ENCODE measurements at regions not wholly inside any gene's neighbourhood (a gene's known extent, or its start where the extent isn't known, plus 50 kb on each side); places are given as distances from the start of the nearest gene placed in this dataset.

DNA sequence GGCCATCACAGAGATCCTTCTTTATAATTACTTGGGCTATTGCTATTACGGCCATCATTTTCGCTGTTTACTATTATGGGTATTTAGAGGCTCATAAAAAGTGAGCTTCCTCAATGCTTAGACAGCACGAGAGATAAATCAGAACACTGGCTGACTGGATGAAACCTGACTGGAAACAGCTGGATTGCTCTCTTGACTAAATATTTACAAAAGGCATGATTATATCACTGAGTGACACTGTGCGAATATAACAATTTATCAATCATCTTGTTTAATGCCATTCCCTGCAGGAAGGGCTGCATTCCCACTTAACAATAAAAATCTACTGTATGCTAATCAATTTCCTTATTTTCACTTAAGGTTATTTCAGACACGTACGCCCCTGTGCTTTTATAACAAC lies 260.1 kb upstream of the ARID1B start:
- no peak for TF ChIP-seq POLR2A (IDR thresholded peaks at IDR 0.05; ENCODE audit: extremely low read depth, insufficient read length)
- TF ChIP-seq, protein P1, sequence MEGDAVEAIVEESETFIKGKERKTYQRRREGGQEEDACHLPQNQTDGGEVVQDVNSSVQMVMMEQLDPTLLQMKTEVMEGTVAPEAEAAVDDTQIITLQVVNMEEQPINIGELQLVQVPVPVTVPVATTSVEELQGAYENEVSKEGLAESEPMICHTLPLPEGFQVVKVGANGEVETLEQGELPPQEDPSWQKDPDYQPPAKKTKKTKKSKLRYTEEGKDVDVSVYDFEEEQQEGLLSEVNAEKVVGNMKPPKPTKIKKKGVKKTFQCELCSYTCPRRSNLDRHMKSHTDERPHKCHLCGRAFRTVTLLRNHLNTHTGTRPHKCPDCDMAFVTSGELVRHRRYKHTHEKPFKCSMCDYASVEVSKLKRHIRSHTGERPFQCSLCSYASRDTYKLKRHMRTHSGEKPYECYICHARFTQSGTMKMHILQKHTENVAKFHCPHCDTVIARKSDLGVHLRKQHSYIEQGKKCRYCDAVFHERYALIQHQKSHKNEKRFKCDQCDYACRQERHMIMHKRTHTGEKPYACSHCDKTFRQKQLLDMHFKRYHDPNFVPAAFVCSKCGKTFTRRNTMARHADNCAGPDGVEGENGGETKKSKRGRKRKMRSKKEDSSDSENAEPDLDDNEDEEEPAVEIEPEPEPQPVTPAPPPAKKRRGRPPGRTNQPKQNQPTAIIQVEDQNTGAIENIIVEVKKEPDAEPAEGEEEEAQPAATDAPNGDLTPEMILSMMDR (IDR thresholded peaks at IDR 0.05; ENCODE audit: low read depth, low read length): no peak
- TF ChIP-seq, protein P2, sequence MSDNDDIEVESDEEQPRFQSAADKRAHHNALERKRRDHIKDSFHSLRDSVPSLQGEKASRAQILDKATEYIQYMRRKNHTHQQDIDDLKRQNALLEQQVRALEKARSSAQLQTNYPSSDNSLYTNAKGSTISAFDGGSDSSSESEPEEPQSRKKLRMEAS (IDR thresholded peaks at IDR 0.05; ENCODE audit: low read depth, low read length): no peak
